ENCODE measurements at regions not wholly inside any gene's neighbourhood (a gene's known extent, or its start where the extent isn't known, plus 50 kb on each side); places are given as distances from the start of the nearest gene placed in this dataset.

- Histone ChIP-seq H3K27ac (no peak overlapping the region), H3K4me3 (no peak overlapping the region), H3K9me3 (no peaks in the 10 kb centered on the region), H3K36me3 (no peaks in the 10 kb centered on the region), H3K4me1 (no peaks in the 10 kb centered on the region), H3K27me3 (no peaks in the 10 kb centered on the region)
- TF ChIP-seq, protein P1, sequence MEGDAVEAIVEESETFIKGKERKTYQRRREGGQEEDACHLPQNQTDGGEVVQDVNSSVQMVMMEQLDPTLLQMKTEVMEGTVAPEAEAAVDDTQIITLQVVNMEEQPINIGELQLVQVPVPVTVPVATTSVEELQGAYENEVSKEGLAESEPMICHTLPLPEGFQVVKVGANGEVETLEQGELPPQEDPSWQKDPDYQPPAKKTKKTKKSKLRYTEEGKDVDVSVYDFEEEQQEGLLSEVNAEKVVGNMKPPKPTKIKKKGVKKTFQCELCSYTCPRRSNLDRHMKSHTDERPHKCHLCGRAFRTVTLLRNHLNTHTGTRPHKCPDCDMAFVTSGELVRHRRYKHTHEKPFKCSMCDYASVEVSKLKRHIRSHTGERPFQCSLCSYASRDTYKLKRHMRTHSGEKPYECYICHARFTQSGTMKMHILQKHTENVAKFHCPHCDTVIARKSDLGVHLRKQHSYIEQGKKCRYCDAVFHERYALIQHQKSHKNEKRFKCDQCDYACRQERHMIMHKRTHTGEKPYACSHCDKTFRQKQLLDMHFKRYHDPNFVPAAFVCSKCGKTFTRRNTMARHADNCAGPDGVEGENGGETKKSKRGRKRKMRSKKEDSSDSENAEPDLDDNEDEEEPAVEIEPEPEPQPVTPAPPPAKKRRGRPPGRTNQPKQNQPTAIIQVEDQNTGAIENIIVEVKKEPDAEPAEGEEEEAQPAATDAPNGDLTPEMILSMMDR (IDR thresholded peaks at IDR 0.05), result no peak
- no peak for TF ChIP-seq POLR2A (IDR thresholded peaks at IDR 0.05)
- DNase-seq, result no peak
- intact Hi-C loops (cut with DNase I; ENCODE audit: low total_unique reads), result no loop called here
These were observed 595.4 kb downstream of the EPM2A start for GRCh38 chr6:145139895-145140294.

- Histone ChIP-seq H3K4me1 (no peaks in the 10 kb centered on the region), H3K9me3 (no peaks in the 10 kb centered on the region), H3K27ac (no peak overlapping the region), H3K27me3 (no peaks in the 10 kb centered on the region), H3K4me3 (no peak overlapping the region), H3K36me3 (no peaks in the 10 kb centered on the region)
- intact Hi-C loops (cut with DNase I; ENCODE audit: low total_unique reads), result no loop called here
- DNase-seq, result no peak
- TF ChIP-seq, protein P1 (IDR thresholded peaks at IDR 0.05), result no peak
- TF ChIP-seq POLR2A (IDR thresholded peaks at IDR 0.05), result no peak
These were observed 593.7 kb downstream of the EPM2A start for GRCh38 chr6:145141572-145141971.

DNA sequence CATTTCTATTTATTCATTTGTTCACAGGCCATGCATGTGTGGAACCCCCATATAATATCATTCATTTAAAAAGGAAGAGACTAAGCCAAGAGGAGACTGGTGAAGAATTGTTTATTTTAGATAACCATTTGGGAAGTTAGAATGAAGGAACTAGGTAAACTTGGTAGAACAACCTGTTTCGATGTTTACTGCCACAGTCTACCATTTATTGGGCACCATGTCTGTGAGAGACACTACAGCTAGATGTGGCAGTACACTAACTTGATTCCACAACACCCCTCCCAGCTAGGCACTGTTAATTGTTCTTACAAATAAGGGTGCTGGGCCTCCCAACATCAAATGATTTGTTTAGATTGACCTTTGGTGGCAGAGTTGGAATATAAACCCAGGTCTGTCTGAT, 592.4 kb downstream of the EPM2A start:
- Histone ChIP-seq H3K9me3 (no peaks in the 10 kb centered on the region), H3K36me3 (no peaks in the 10 kb centered on the region), H3K27ac (no peak overlapping the region), H3K27me3 (no peaks in the 10 kb centered on the region), H3K4me3 (no peak overlapping the region), H3K4me1 (no peaks in the 10 kb centered on the region)
- TF ChIP-seq, protein P1 (IDR thresholded peaks at IDR 0.05), result no peak
- TF ChIP-seq POLR2A (IDR thresholded peaks at IDR 0.05), result no peak
- intact Hi-C loops (cut with DNase I; ENCODE audit: low total_unique reads), result no loop called here
- DNase-seq, result no peak

- H3K27ac ChIP-seq, result no peak overlapping the region
- DNase-seq, result no peak
- no peaks in the 10 kb centered on the region for H3K4me1 ChIP-seq
- intact Hi-C loops (cut with DNase I; ENCODE audit: low total_unique reads), result no loop called here
- H3K9me3 ChIP-seq, result no peaks in the 10 kb centered on the region
- H3K36me3 ChIP-seq, result no peaks in the 10 kb centered on the region
- H3K27me3 ChIP-seq, result no peaks in the 10 kb centered on the region
- TF ChIP-seq POLR2A (IDR thresholded peaks at IDR 0.05), result no peak
- TF ChIP-seq, protein P1 (IDR thresholded peaks at IDR 0.05), result no peak
- no peak overlapping the region for H3K4me3 ChIP-seq
These were observed 591.9 kb downstream of the EPM2A start for GRCh38 chr6:145143379-145143778.

- no peak overlapping the region for H3K4me3 ChIP-seq
- intact Hi-C loops (cut with DNase I; ENCODE audit: low total_unique reads), result no loop called here
- no peaks in the 10 kb centered on the region for H3K9me3 ChIP-seq
- no peak for DNase-seq
- H3K27ac ChIP-seq, result no peak overlapping the region
- TF ChIP-seq POLR2A (IDR thresholded peaks at IDR 0.05), result no peak
- TF ChIP-seq, protein P1 (IDR thresholded peaks at IDR 0.05), result no peak
- H3K36me3 ChIP-seq, result no peaks in the 10 kb centered on the region
- H3K4me1 ChIP-seq, result no peaks in the 10 kb centered on the region
- H3K27me3 ChIP-seq, result no peaks in the 10 kb centered on the region
These were observed 587.8 kb downstream of the EPM2A start for GRCh38 chr6:145147559-145147958.
